Karpas-422 (cell line): ENCODE measurements at regions not wholly inside any gene's neighbourhood (a gene's known extent, or its start where the extent isn't known, plus 50 kb on each side); places are given as distances from the start of the nearest gene placed in this dataset.

Experiments used
- DNase-seq: peaks from one replicate; pipeline ENCODE4 v3.0.0-alpha.2; 2015
- H2AFZ ChIP-seq: fragments of 200-600 bp; sonication (generic); 2 replicates; pipeline ENCODE4 v1.6.1; 2014; ENCODE audit warnings: antibody characterized with exemption, low read length, mixed read lengths
- H3K27ac ChIP-seq: fragments of 200-600 bp; sonication (generic); 2 replicates; pipeline ENCODE4 v1.5.1; 2014; ENCODE audit warnings: mild to moderate bottlenecking, low read length, moderate library complexity
- H3K27me3 ChIP-seq: fragments of 200-600 bp; sonication (generic); 2 replicates; pipeline ENCODE4 v1.6.1; 2014; ENCODE audit warnings: low read length, mixed read lengths
- H3K36me3 ChIP-seq: fragments of 200-600 bp; sonication (generic); 2 replicates; pipeline ENCODE4 v1.6.1; 2014; ENCODE audit warnings: low read length, mixed read lengths; ENCODE audit not compliant: insufficient read depth
- H3K4me1 ChIP-seq: fragments of 200-600 bp; sonication (generic); 2 replicates; pipeline ENCODE4 v1.6.1; 2014; ENCODE audit warnings: mild to moderate bottlenecking, low read length, mixed read lengths
- H3K4me2 ChIP-seq: fragments of 200-600 bp; sonication (generic); 2 replicates; pipeline ENCODE4 v1.6.1; 2014; ENCODE audit warnings: low read length, low read depth, mild to moderate bottlenecking; ENCODE audit not compliant: poor library complexity, severe bottlenecking
- H3K4me3 ChIP-seq: fragments of 200-600 bp; sonication (generic); 2 replicates; pipeline ENCODE4 v1.5.1; 2014; ENCODE audit warnings: mild to moderate bottlenecking, antibody characterized with exemption, low read length, mixed read lengths
- H3K79me2 ChIP-seq: fragments of 200-600 bp; sonication (generic); 2 replicates; pipeline ENCODE4 v1.6.1; 2014; ENCODE audit warnings: mild to moderate bottlenecking, low read length, mixed read lengths
- H3K9ac ChIP-seq: fragments of 200-600 bp; sonication (generic); 2 replicates; pipeline ENCODE4 v1.6.0; 2014; ENCODE audit warnings: low read length
- H3K9me2 ChIP-seq: fragments of 200-600 bp; sonication (generic), shearing (Covaris generic); replicated peaks from 2 replicates; pipeline ENCODE4 v1.6.0; 2014; ENCODE audit warnings: mild to moderate bottlenecking, low read length, moderate library complexity; ENCODE audit not compliant: insufficient read depth
- H3K9me3 ChIP-seq: fragments of 300-700, 200-600 bp; sonication (generic); 2 replicates; pipeline ENCODE4 v1.6.1; 2014; ENCODE audit warnings: low read length, mixed read lengths
- H4K20me1 ChIP-seq: fragments of 200-600 bp; sonication (generic); 2 replicates; pipeline ENCODE4 v1.6.1; 2014; ENCODE audit warnings: mild to moderate bottlenecking, antibody characterized with exemption, low read length, low read depth; ENCODE audit not compliant: insufficient read depth

DNA sequence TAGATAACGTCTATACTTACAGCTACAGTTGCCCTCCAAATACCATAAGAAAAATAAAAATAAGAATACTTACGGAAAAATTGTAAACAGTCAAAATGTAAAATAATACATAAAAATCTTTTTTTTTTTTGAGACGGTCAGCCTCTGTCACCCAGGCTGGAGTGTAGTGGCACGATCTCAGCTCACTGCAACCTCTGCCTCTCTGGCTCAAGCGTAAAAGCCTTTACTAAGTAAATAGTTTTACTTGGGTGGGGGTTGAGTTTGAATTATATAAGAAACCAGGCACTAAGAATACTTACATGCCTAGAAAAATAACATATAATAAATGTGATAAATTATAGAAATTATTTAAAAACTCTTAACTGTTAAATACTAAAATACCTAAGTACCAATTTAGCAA lies 1413.0 kb upstream of the PRR20A start:
- Histone ChIP-seq H3K9me2 (no peaks in the 10 kb centered on the region), H3K4me2 (no peak overlapping the region), H3K4me3 (no peak overlapping the region), H3K27me3 (no peaks in the 10 kb centered on the region), H3K79me2 (no peaks in the 10 kb centered on the region), H3K27ac (no peak overlapping the region), H3K36me3 (no peaks in the 10 kb centered on the region), H4K20me1 (no peaks in the 10 kb centered on the region), H3K9ac (no peak overlapping the region), H3K9me3 (peaks cover 32% of the 10 kb centered on the region), H3K4me1 (no peaks in the 10 kb centered on the region), H2AFZ (no peak overlapping the region)
- DNase-seq, result no peak

DNA sequence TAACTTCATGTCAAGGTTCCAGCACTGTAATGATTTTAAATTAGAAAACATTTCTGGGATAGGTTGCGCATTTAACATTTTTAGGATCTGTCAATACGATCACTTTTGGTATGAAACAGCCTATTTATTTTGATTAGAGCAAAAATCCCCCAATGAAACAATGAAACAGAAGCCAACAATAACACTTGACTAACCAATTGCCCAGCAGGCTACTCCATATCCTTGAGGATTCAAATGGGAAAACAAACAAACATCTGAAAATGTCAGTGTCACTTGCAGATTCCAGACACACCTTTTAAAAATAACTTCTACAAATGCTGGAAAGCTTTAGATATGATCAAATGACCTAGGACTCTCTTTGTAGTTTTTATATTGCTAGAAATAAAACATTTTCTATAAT lies 1412.5 kb upstream of the PRR20A start:
- DNase-seq, result no peak
- H3K27ac ChIP-seq, result no peak overlapping the region
- no peak overlapping the region for H3K9ac ChIP-seq
- no peaks in the 10 kb centered on the region for H3K4me1 ChIP-seq
- no peaks in the 10 kb centered on the region for H4K20me1 ChIP-seq
- no peak overlapping the region for H3K4me3 ChIP-seq
- no peaks in the 10 kb centered on the region for H3K27me3 ChIP-seq
- H3K4me2 ChIP-seq, result no peak overlapping the region
- no peak overlapping the region for H2AFZ ChIP-seq
- no peaks in the 10 kb centered on the region for H3K36me3 ChIP-seq
- no peaks in the 10 kb centered on the region for H3K9me2 ChIP-seq
- no peaks in the 10 kb centered on the region for H3K79me2 ChIP-seq
- H3K9me3 ChIP-seq, result peaks cover 32% of the 10 kb centered on the region

- H3K4me3 ChIP-seq, result no peak overlapping the region
- no peaks in the 10 kb centered on the region for H3K27me3 ChIP-seq
- H4K20me1 ChIP-seq, result no peaks in the 10 kb centered on the region
- H3K79me2 ChIP-seq, result no peaks in the 10 kb centered on the region
- H3K4me1 ChIP-seq, result no peaks in the 10 kb centered on the region
- H3K9me3 ChIP-seq, result peaks cover 30% of the 10 kb centered on the region; the same call in 1 of the 2 replicates
- DNase-seq, result no peak
- H3K27ac ChIP-seq, result no peak overlapping the region
- H2AFZ ChIP-seq, result no peak overlapping the region
- H3K9me2 ChIP-seq, result no peaks in the 10 kb centered on the region
- no peak overlapping the region for H3K4me2 ChIP-seq
- H3K9ac ChIP-seq, result no peak overlapping the region
- no peaks in the 10 kb centered on the region for H3K36me3 ChIP-seq
Observed at GRCh38 chr13:55745828-55746227, 1394.9 kb upstream of the PRR20A start.

GRCh38 chr13:55761986-55762385 lies 1378.7 kb upstream of the PRR20A start:
- H2AFZ ChIP-seq, result no peak overlapping the region
- H3K9me3 ChIP-seq, result peaks cover 28% of the 10 kb centered on the region
- no peak overlapping the region for H3K9ac ChIP-seq
- H3K27me3 ChIP-seq, result no peaks in the 10 kb centered on the region
- H3K79me2 ChIP-seq, result no peaks in the 10 kb centered on the region
- no peak overlapping the region for H3K4me3 ChIP-seq
- no peak for DNase-seq
- H3K36me3 ChIP-seq, result no peaks in the 10 kb centered on the region
- H3K9me2 ChIP-seq, result no peaks in the 10 kb centered on the region
- no peak overlapping the region for H3K4me2 ChIP-seq
- H4K20me1 ChIP-seq, result no peaks in the 10 kb centered on the region
- H3K27ac ChIP-seq, result no peak overlapping the region
- no peaks in the 10 kb centered on the region for H3K4me1 ChIP-seq

- Histone ChIP-seq H3K9me3 (peaks cover 40% of the 10 kb centered on the region), H2AFZ (no peak overlapping the region), H3K27me3 (no peaks in the 10 kb centered on the region), H3K4me1 (no peaks in the 10 kb centered on the region), H3K4me2 (no peak overlapping the region), H3K79me2 (no peaks in the 10 kb centered on the region), H3K9me2 (no peaks in the 10 kb centered on the region), H3K27ac (no peak overlapping the region), H3K36me3 (no peaks in the 10 kb centered on the region), H3K9ac (no peak overlapping the region), H4K20me1 (no peaks in the 10 kb centered on the region), H3K4me3 (no peak overlapping the region)
- DNase-seq, result no peak
Observed at GRCh38 chr13:55777612-55778011, 1363.1 kb upstream of the PRR20A start.

DNA sequence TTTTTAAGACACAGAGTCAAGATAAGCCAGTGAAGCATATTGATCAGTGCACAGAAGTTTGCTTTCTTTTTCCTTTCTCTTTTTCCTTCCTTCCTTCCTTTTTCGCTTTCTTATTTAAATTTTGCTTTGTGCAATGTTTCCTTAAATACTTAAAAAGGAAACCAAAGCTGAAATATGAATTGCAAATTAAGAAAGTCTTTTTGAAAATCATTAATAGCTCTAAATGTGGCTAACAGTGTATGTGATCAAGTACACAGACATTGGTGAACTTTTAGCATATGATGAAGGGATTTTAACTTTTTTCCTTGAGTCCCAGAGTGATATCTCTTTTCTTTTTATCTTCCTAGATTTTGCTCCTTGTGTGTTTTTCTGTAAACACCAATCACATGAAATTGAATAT lies 1356.9 kb upstream of the PRR20A start:
- DNase-seq, result no peak
- H3K27ac ChIP-seq, result no peak overlapping the region
- no peaks in the 10 kb centered on the region for H3K79me2 ChIP-seq
- no peaks in the 10 kb centered on the region for H3K36me3 ChIP-seq
- H3K9ac ChIP-seq, result no peak overlapping the region
- no peak overlapping the region for H3K4me2 ChIP-seq
- peaks cover 40% of the 10 kb centered on the region for H3K9me3 ChIP-seq
- H4K20me1 ChIP-seq, result no peaks in the 10 kb centered on the region
- H3K27me3 ChIP-seq, result no peaks in the 10 kb centered on the region
- no peaks in the 10 kb centered on the region for H3K4me1 ChIP-seq
- no peaks in the 10 kb centered on the region for H3K9me2 ChIP-seq
- H2AFZ ChIP-seq, result no peak overlapping the region
- no peak overlapping the region for H3K4me3 ChIP-seq

- Histone ChIP-seq H3K9ac (no peak overlapping the region), H2AFZ (no peak overlapping the region)
Observed at GRCh38 chr13:55788548-55788947, 1352.2 kb upstream of the PRR20A start.

GRCh38 chr13:55792544-55793193 lies 1348.0 kb upstream of the PRR20A start:
- no peak overlapping the region for H3K4me2 ChIP-seq
- H3K36me3 ChIP-seq, result no peaks in the 10 kb centered on the region
- peaks cover 28% of the 10 kb centered on the region for H3K9me3 ChIP-seq
- H3K27me3 ChIP-seq, result no peaks in the 10 kb centered on the region
- no peak overlapping the region for H2AFZ ChIP-seq
- H3K4me1 ChIP-seq, result no peaks in the 10 kb centered on the region
- no peaks in the 10 kb centered on the region for H3K79me2 ChIP-seq
- H3K4me3 ChIP-seq, result no peak overlapping the region
- H3K9ac ChIP-seq, result no peak overlapping the region
- H4K20me1 ChIP-seq, result no peaks in the 10 kb centered on the region
- no peak for DNase-seq
- H3K9me2 ChIP-seq, result no peaks in the 10 kb centered on the region
- H3K27ac ChIP-seq, result no peak overlapping the region

More at GRCh38 chr13:55788548-55788947, 1352.2 kb upstream of the PRR20A start:
- Histone ChIP-seq H3K9me3 (peaks cover 30% of the 10 kb centered on the region), H3K79me2 (no peaks in the 10 kb centered on the region), H3K4me2 (no peak overlapping the region), H4K20me1 (no peaks in the 10 kb centered on the region), H3K36me3 (no peaks in the 10 kb centered on the region), H3K27me3 (no peaks in the 10 kb centered on the region), H3K4me1 (no peaks in the 10 kb centered on the region), H3K9me2 (no peaks in the 10 kb centered on the region), H3K27ac (no peak overlapping the region), H3K4me3 (no peak overlapping the region)
- no peak for DNase-seq
